SK-N-SH treated with all-trans-retinoic acid at 6 μM for 48 hours (cell line): ENCODE measurements at regions not wholly inside any gene's neighbourhood (a gene's known extent, or its start where the extent isn't known, plus 50 kb on each side); places are given as distances from the start of the nearest gene placed in this dataset.

Experiments used
- ATAC-seq: fragments of 200-7000 bp; cut with Tn5 transposase; 3 replicates; pipeline ENCODE4 v1.9.1; 2020; ENCODE audit warnings: mild to moderate bottlenecking, moderate library complexity
- ARNTL ChIP-seq: fragments of 450-650 bp; formaldehyde crosslinking; IDR thresholded peaks from 2 replicates; pipeline ENCODE4 v1.5.0; 2020; ENCODE audit warnings: low read depth, mild to moderate bottlenecking, moderate library complexity, borderline replicate concordance
- BACH2 ChIP-seq: fragments of 250-450 bp; sonication (Bioruptor Pico); IDR thresholded peaks from 2 replicates; pipeline ENCODE4 v1.9.0; 2021; ENCODE audit warnings: mild to moderate bottlenecking, borderline replicate concordance
- CREB5 ChIP-seq: fragments of 250-450 bp; sonication (Bioruptor Pico); IDR thresholded peaks from 2 replicates; pipeline ENCODE4 v1.5.1; 2020; ENCODE audit warnings: low read depth, mild to moderate bottlenecking, moderate library complexity
- CSDC2 ChIP-seq: fragments of 250-450 bp; sonication (Bioruptor Pico); IDR thresholded peaks from 2 replicates; pipeline ENCODE4 v1.5.0; 2020; ENCODE audit warnings: mild to moderate bottlenecking, moderate library complexity
- CSRNP3 ChIP-seq: fragments of 250-450 bp; sonication (Bioruptor Pico); IDR thresholded peaks from 2 replicates; pipeline ENCODE4 v1.5.1; 2021; ENCODE audit warnings: mild to moderate bottlenecking, moderate library complexity
- ESRRG ChIP-seq: fragments of 250-450 bp; sonication (Bioruptor Pico); IDR thresholded peaks from 2 replicates; pipeline ENCODE4 v1.6.1; 2021; ENCODE audit warnings: mild to moderate bottlenecking
- GLIS3 ChIP-seq: fragments of 250-450 bp; sonication (Bioruptor Pico); IDR thresholded peaks from 2 replicates; pipeline ENCODE4 v1.5.0; 2020; ENCODE audit warnings: mild to moderate bottlenecking, moderate library complexity
- ISL1 ChIP-seq: fragments of 250-450 bp; sonication (Bioruptor Pico); IDR thresholded peaks from 2 replicates; pipeline ENCODE4 v2.1.2; 2022; ENCODE audit warnings: mild to moderate bottlenecking, moderate library complexity
- OSR1 ChIP-seq: fragments of 250-450 bp; sonication (Bioruptor Pico); IDR thresholded peaks from 2 replicates; pipeline ENCODE4 v1.8.0; 2022; ENCODE audit warnings: moderate library complexity, mild to moderate bottlenecking, inconsistent platforms
- PATZ1 ChIP-seq: fragments of 250-450 bp; sonication (Bioruptor Pico); IDR thresholded peaks from 2 replicates; pipeline ENCODE4 v1.8.0; 2020; ENCODE audit warnings: mild to moderate bottlenecking, moderate library complexity, borderline replicate concordance
- POU6F1 ChIP-seq: fragments of 250-450 bp; sonication (Bioruptor Pico); IDR thresholded peaks from 2 replicates; pipeline ENCODE4 v1.8.0; 2021; ENCODE audit warnings: low read depth, mild to moderate bottlenecking, moderate library complexity, borderline replicate concordance
- PPARA ChIP-seq: fragments of 250-450 bp; sonication (Bioruptor Pico); IDR thresholded peaks from 2 replicates; pipeline ENCODE4 v1.5.0; 2020; ENCODE audit warnings: mild to moderate bottlenecking, borderline replicate concordance
- RARB ChIP-seq: fragments of 250-450 bp; sonication (Bioruptor Pico); IDR thresholded peaks from 2 replicates; pipeline ENCODE4 v1.8.0; 2021; ENCODE audit warnings: mild to moderate bottlenecking, moderate library complexity
- SNAI2 ChIP-seq: fragments of 250-450 bp; sonication (Bioruptor Pico); IDR thresholded peaks from 2 replicates; pipeline ENCODE4 v1.5.0; 2020; ENCODE audit warnings: mild to moderate bottlenecking, moderate library complexity
- TOX ChIP-seq: fragments of 250-450 bp; sonication (Bioruptor Pico); IDR thresholded peaks from 2 replicates; pipeline ENCODE4 v1.8.0; 2021; ENCODE audit warnings: mild to moderate bottlenecking, moderate library complexity, borderline replicate concordance
- ZC3H10 ChIP-seq: fragments of 250-450 bp; sonication (Bioruptor Pico); IDR thresholded peaks from 2 replicates; pipeline ENCODE4 v1.5.1; 2021; ENCODE audit warnings: mild to moderate bottlenecking, moderate library complexity
- ZFP3 ChIP-seq: fragments of 250-450 bp; sonication (Bioruptor Pico); IDR thresholded peaks from 2 replicates; pipeline ENCODE4 v1.5.0; 2020; ENCODE audit warnings: mild to moderate bottlenecking, moderate library complexity
- ZFP30 ChIP-seq: fragments of 450-650 bp; formaldehyde crosslinking; IDR thresholded peaks from 2 replicates; pipeline ENCODE4 v1.5.0; 2022; ENCODE audit warnings: mild to moderate bottlenecking, moderate library complexity
- ZNF565 ChIP-seq: fragments of 450-650 bp; formaldehyde crosslinking; conservative IDR thresholded peaks from 2 replicates; pipeline ENCODE4 v1.5.0; 2020; ENCODE audit warnings: low read depth, mild to moderate bottlenecking, moderate library complexity
- ZNF70 ChIP-seq: fragments of 450-650 bp; formaldehyde crosslinking; IDR thresholded peaks from 2 replicates; pipeline ENCODE4 v1.5.0; 2020; ENCODE audit warnings: mild to moderate bottlenecking, moderate library complexity
- ZNF8 ChIP-seq: fragments of 450-650 bp; formaldehyde crosslinking; IDR thresholded peaks from 2 replicates; pipeline ENCODE4 v1.5.0; 2020; ENCODE audit warnings: mild to moderate bottlenecking, moderate library complexity

- TF ChIP-seq RARB (CRISPR knock-in tag), result no peak
- no peak for TF ChIP-seq ZFP3 (CRISPR knock-in tag)
- TF ChIP-seq ARNTL (CRISPR knock-in tag), result no peak
- TF ChIP-seq, all 23 proteins: peak for 0
- ATAC-seq, result no peak
Measured at GRCh38 chr2:205905576-205905975, 180.4 kb downstream of the INO80D start.

- no peak for ATAC-seq
- TF ChIP-seq OSR1 (CRISPR knock-in tag), result no peak
- TF ChIP-seq RARB (CRISPR knock-in tag), result no peak
- TF ChIP-seq GLIS3 (CRISPR knock-in tag), result no peak
- TF ChIP-seq PPARA (CRISPR knock-in tag), result no peak
- TF ChIP-seq ESRRG (CRISPR knock-in tag), result no peak
- TF ChIP-seq POU6F1 (CRISPR knock-in tag), result no peak
- no peak for TF ChIP-seq SNAI2 (CRISPR knock-in tag)
- TF ChIP-seq ZC3H10, result no peak
- TF ChIP-seq CSRNP3, result no peak
- TF ChIP-seq ARNTL (CRISPR knock-in tag), result no peak
- TF ChIP-seq ZNF70 (CRISPR knock-in tag), result no peak
- TF ChIP-seq ZFP30 (CRISPR knock-in tag), result no peak
Measured at GRCh38 chr2:205904873-205905272, 181.1 kb downstream of the INO80D start.

- ATAC-seq, result peak; percentile 63; the same call in 1 of the 3 replicates
- TF ChIP-seq GLIS3 (CRISPR knock-in tag), result no peak
- TF ChIP-seq POU6F1 (CRISPR knock-in tag), result no peak
- TF ChIP-seq TOX (CRISPR knock-in tag), result no peak
- no peak for TF ChIP-seq ARNTL (CRISPR knock-in tag)
- no peak for TF ChIP-seq ISL1 (CRISPR knock-in tag)
- no peak for TF ChIP-seq ESRRG (CRISPR knock-in tag)
Measured at GRCh38 chr2:205903549-205904129, 182.3 kb downstream of the INO80D start.

GRCh38 chr2:205902900-205903237, 183.1 kb downstream of the INO80D start:
- ATAC-seq, result no peak; the same call in 2 of the 3 replicates
- TF ChIP-seq RARB (CRISPR knock-in tag) (no peak), TOX (CRISPR knock-in tag) (no peak), CREB5 (CRISPR knock-in tag) (no peak), ZFP30 (CRISPR knock-in tag) (no peak), ESRRG (CRISPR knock-in tag) (no peak), ZNF8 (CRISPR knock-in tag) (no peak), CSDC2 (CRISPR knock-in tag) (no peak), PPARA (CRISPR knock-in tag) (no peak), BACH2 (CRISPR knock-in tag) (no peak), ARNTL (CRISPR knock-in tag) (no peak), PATZ1 (no peak), ZNF565 (CRISPR knock-in tag) (no peak), ZFP3 (CRISPR knock-in tag) (no peak), POU6F1 (CRISPR knock-in tag) (no peak), SNAI2 (CRISPR knock-in tag) (no peak), ISL1 (CRISPR knock-in tag) (no peak), OSR1 (CRISPR knock-in tag) (no peak)
